Ascending aorta (tissue), 2 donors: ENCODE measurements at regions not wholly inside any gene's neighbourhood (a gene's known extent, or its start where the extent isn't known, plus 50 kb on each side); places are given as distances from the start of the nearest gene placed in this dataset.

Experiments used
- DNase-seq, 2 donors: peaks; one replicate each; pipeline ENCODE4 v3.0.0-alpha.2; 2019; ENCODE audit warnings: low spot score in 2 of 2
- H3K27ac ChIP-seq, 2 donors: fragments of 200-600 bp; sonication (generic); one replicate each; pipeline ENCODE4 v1.5.1; 2016 to 2017; ENCODE audit warnings: mild to moderate bottlenecking in 1 of 2
- H3K27me3 ChIP-seq: fragments of 200-600 bp; sonication (generic); one replicate; pipeline ENCODE4 v1.5.1; 2017
- H3K36me3 ChIP-seq, 2 donors: fragments of 200-600 bp; sonication (generic); one replicate each; pipeline ENCODE4 v1.5.1; 2016
- H3K4me1 ChIP-seq, 2 donors: fragments of 200-600 bp; sonication (generic); one replicate each; pipeline ENCODE4 v1.5.1; 2016 to 2017; ENCODE audit warnings: mild to moderate bottlenecking in 1 of 2
- H3K4me3 ChIP-seq, 2 donors: fragments of 200-600 bp; sonication (generic); one replicate each; pipeline ENCODE4 v1.5.1; 2016 to 2017; ENCODE audit warnings: mild to moderate bottlenecking in 1 of 2
- H3K9me3 ChIP-seq, 2 donors: fragments of 200-600 bp; sonication (generic); one replicate each; pipeline ENCODE4 v1.5.1; 2016
- intact Hi-C: fragments of 100-400 bp; cut with DNase I; formaldehyde crosslinking; loops from one replicate; pipeline ENCODE4 v1.15.1; 2023
- TF ChIP-seq, protein P1 (sequence below), 3 experiments: fragments of 200-600 bp in 2 of 3; fragments of 450-650 bp in 1 of 3; sonication (generic) in 2 of 3; IDR thresholded peaks; one replicate each; pipeline ENCODE4 v1.5.1; 2016 to 2019; ENCODE audit warnings: antibody characterized with exemption in 3 of 3, mild to moderate bottlenecking in 1 of 3, moderate library complexity in 1 of 3

DNA sequence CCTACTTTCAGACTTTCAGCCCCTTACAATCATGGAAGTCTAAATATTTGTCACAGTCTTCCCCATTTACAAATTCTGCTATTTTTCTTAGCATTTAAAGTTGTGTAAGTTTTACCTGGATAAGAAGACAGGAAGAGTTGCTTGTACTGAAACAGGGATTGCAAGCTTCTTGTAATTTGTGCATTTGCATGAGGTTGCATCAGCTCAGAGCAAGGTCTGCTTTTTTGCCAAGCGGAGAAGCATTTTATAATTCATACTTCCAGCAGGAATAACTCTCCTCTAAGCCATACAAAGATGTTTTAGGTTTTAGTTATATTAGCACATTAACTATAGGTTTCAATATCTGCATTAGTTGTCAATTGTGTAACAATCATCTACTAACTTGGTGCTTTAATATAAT is 922.0 kb upstream of the PABPC4L start:
- DNase-seq = no peak
- TF ChIP-seq, protein P1, sequence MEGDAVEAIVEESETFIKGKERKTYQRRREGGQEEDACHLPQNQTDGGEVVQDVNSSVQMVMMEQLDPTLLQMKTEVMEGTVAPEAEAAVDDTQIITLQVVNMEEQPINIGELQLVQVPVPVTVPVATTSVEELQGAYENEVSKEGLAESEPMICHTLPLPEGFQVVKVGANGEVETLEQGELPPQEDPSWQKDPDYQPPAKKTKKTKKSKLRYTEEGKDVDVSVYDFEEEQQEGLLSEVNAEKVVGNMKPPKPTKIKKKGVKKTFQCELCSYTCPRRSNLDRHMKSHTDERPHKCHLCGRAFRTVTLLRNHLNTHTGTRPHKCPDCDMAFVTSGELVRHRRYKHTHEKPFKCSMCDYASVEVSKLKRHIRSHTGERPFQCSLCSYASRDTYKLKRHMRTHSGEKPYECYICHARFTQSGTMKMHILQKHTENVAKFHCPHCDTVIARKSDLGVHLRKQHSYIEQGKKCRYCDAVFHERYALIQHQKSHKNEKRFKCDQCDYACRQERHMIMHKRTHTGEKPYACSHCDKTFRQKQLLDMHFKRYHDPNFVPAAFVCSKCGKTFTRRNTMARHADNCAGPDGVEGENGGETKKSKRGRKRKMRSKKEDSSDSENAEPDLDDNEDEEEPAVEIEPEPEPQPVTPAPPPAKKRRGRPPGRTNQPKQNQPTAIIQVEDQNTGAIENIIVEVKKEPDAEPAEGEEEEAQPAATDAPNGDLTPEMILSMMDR (IDR thresholded peaks at IDR 0.05) = no peak
- Histone ChIP-seq H3K27me3 (no peaks in the 10 kb centered on the region), H3K9me3 (no peaks in the 10 kb centered on the region), H3K4me3 (no peak overlapping the region), H3K36me3 (no peaks in the 10 kb centered on the region), H3K27ac (no peak overlapping the region), H3K4me1 (no peaks in the 10 kb centered on the region)
- intact Hi-C loops = no loop called here

DNA sequence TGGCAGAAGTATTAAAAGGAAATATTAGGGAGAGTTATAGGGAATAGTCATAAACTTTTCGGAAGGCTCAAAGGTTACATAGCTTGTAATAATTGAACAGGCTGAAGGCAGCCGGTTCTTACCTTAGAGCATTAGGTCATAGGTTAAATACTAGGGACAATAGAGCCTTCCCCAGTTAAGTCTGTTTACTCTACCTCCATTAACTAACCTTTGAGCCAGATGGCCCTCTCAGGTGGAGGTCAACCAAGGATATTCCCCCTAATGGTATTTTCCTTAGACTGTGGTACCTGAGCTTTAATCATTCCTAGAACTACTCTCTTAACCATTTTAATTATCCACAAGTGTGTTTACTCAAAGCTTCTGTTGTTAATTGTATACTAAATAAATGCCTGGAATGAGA is 920.9 kb upstream of the PABPC4L start:
- Histone ChIP-seq H3K9me3 (no peaks in the 10 kb centered on the region), H3K27ac (no peak overlapping the region), H3K4me1 (no peaks in the 10 kb centered on the region), H3K36me3 (no peaks in the 10 kb centered on the region), H3K4me3 (no peak overlapping the region), H3K27me3 (no peaks in the 10 kb centered on the region)
- TF ChIP-seq, protein P1 (IDR thresholded peaks at IDR 0.05) = no peak
- DNase-seq = no peak
- intact Hi-C loops = no loop called here

DNA sequence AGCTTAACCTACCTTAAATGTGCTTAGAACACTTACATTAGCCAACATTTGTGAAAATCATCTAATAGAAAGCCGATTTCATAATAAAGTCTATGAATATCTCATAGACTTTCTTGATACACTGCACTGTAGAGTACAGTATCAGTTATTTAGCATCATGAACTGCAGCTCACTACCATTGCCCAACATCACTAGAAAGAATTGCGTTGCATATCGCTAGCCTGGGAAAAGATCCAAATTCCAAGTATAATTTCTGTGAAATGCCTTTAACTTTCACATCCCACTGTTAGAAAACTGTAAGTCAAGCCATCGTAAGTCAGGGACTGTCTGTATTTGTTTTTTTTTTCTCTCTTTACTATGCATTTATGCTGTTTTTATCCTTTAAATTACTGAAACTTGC is 918.6 kb upstream of the PABPC4L start:
- no peaks in the 10 kb centered on the region for H3K9me3 ChIP-seq
- H3K4me1 ChIP-seq = no peaks in the 10 kb centered on the region
- TF ChIP-seq, protein P1 (IDR thresholded peaks at IDR 0.05) = no peak
- H3K36me3 ChIP-seq = no peaks in the 10 kb centered on the region
- intact Hi-C loops = no loop called here
- H3K27ac ChIP-seq = no peak overlapping the region
- H3K27me3 ChIP-seq = no peaks in the 10 kb centered on the region
- no peak for DNase-seq
- H3K4me3 ChIP-seq = no peak overlapping the region

DNA sequence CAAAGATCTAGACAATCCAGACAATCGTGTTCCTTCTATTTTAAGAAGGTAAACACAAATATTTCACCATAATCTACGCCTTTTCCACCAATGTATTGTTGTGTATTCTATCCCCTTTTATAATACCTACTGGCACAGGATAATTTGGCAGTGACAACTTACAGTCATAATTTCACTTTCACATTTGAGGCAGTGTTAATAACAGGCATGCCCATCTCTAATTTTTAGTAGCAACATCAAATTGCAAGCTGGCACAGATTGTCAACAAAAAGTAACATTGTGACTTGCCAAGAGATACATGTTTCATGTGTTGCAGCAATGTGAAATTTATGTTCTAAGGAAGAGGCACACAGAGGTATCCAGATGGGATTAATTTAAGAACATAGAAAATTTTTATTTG is 912.5 kb upstream of the PABPC4L start:
- H3K4me3 ChIP-seq = no peak overlapping the region
- H3K27ac ChIP-seq = no peak overlapping the region
- intact Hi-C loops = no loop called here
- no peaks in the 10 kb centered on the region for H3K9me3 ChIP-seq
- H3K4me1 ChIP-seq = no peaks in the 10 kb centered on the region
- no peaks in the 10 kb centered on the region for H3K27me3 ChIP-seq
- TF ChIP-seq, protein P1 (IDR thresholded peaks at IDR 0.05) = no peak
- no peaks in the 10 kb centered on the region for H3K36me3 ChIP-seq
- no peak for DNase-seq

DNA sequence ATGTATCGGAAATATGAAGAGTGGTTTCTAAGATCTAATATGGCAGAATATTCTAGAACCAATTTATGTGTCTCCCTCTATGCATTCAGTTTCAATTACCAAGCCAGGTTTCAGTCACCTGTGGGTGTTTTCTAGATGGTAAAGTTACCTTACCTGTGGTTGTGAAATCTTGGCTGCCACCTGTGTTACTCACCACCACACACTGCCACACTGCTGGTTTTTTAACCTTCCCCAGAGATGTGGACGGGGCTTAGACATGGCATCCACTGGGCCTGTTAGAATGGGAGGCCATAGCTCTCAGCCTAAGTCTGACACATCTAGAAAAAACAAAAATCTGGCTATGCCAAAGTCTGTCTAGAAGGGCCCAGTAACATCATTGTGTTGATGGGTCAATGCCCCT is 896.5 kb upstream of the PABPC4L start:
- no peak for DNase-seq
- H3K4me1 ChIP-seq = no peaks in the 10 kb centered on the region
- H3K27ac ChIP-seq = no peak overlapping the region
- H3K9me3 ChIP-seq = no peaks in the 10 kb centered on the region
- TF ChIP-seq, protein P1 (IDR thresholded peaks at IDR 0.05) = no peak
- no peak overlapping the region for H3K4me3 ChIP-seq
- intact Hi-C loops = no loop called here
- H3K36me3 ChIP-seq = no peaks in the 10 kb centered on the region
- H3K27me3 ChIP-seq = no peaks in the 10 kb centered on the region

DNA sequence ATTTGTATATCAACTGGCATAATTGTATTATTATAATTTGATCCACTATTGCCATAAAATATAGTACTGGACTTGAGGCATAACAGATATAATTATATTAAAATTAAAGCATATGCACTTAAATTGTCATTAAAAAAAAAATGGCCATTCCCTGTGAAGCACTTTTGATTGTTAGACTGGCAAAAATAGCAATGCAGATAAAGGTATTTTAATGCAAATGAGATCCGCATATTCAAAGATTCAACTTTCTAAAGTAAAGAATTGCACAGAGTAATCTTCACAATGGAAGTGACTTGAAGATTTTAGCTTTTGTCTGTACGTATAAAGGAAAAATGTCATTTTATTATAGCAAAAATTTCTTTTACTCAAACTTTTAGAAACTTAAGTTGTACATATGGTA is 871.8 kb upstream of the PABPC4L start:
- Histone ChIP-seq H3K9me3 (no peaks in the 10 kb centered on the region), H3K4me1 (no peaks in the 10 kb centered on the region), H3K36me3 (no peaks in the 10 kb centered on the region), H3K27ac (no peak overlapping the region), H3K27me3 (no peaks in the 10 kb centered on the region), H3K4me3 (no peak overlapping the region)
- TF ChIP-seq, protein P1 (IDR thresholded peaks at IDR 0.05) = no peak
- intact Hi-C loops = no loop called here
- no peak for DNase-seq
